ENCODE measurements at regions not wholly inside any gene's neighbourhood (a gene's known extent, or its start where the extent isn't known, plus 50 kb on each side); places are given as distances from the start of the nearest gene placed in this dataset.

- H3K4me3 ChIP-seq (ENCODE audit: low read length): no peak overlapping the region
- TF ChIP-seq CTCF (conservative IDR thresholded peaks at IDR 0.05; ENCODE audit: low read length): no peak
- DNase-seq (ENCODE audit: low read depth): no peak
Measured at GRCh38 chr15:99474909-99475753, 90.7 kb upstream of the MEF2A start.

GRCh38 chr15:99475754-99476412 lies 89.9 kb upstream of the MEF2A start:
- no peak for TF ChIP-seq CTCF (conservative IDR thresholded peaks at IDR 0.05; ENCODE audit: low read length)
- no peak overlapping the region for H3K4me3 ChIP-seq (ENCODE audit: low read length)
- no peak for DNase-seq (ENCODE audit: low read depth)

GRCh38 chr15:99476413-99477222 lies 89.2 kb upstream of the MEF2A start:
- H3K4me3 ChIP-seq (ENCODE audit: low read length): peak overlapping the region; percentile 37
- TF ChIP-seq CTCF (conservative IDR thresholded peaks at IDR 0.05; ENCODE audit: low read length): no peak

GRCh38 chr15:99477791-99478471 lies 87.9 kb upstream of the MEF2A start:
- H3K4me3 ChIP-seq (ENCODE audit: low read length): no peak overlapping the region
- DNase-seq (ENCODE audit: low read depth): no peak
- no peak for TF ChIP-seq CTCF (conservative IDR thresholded peaks at IDR 0.05; ENCODE audit: low read length)

More at GRCh38 chr15:99476413-99477222, 89.2 kb upstream of the MEF2A start:
- peak; percentile 98 for DNase-seq (ENCODE audit: low read depth)

- TF ChIP-seq CTCF (conservative IDR thresholded peaks at IDR 0.05; ENCODE audit: low read length): no peak
- H3K4me3 ChIP-seq (ENCODE audit: low read length): no peak overlapping the region
- no peak for DNase-seq (ENCODE audit: low read depth)
Measured at GRCh38 chr15:99478977-99479376, 86.8 kb upstream of the MEF2A start.

GRCh38 chr15:99480016-99480810 lies 85.6 kb upstream of the MEF2A start:
- no peak for DNase-seq (ENCODE audit: low read depth)
- H3K4me3 ChIP-seq (ENCODE audit: low read length): no peak overlapping the region
- TF ChIP-seq CTCF (conservative IDR thresholded peaks at IDR 0.05; ENCODE audit: low read length): no peak

All from AG10803 (cell line).